Activated naive CD4-positive, alpha-beta T cell treated with anti-CD3 and anti-CD28 coated beads, Interleukin-2, amount 50 U/mL, for 72 hours (primary cell): ENCODE measurements at regions not wholly inside any gene's neighbourhood (a gene's known extent, or its start where the extent isn't known, plus 50 kb on each side); places are given as distances from the start of the nearest gene placed in this dataset.

Source experiments
- ATAC-seq, 2 donors: fragments of 150-1000 bp; cut with Tn5 transposase; 2 replicates each; pipeline ENCODE4 v1.10.0; 2021; ENCODE audit warnings: mild to moderate bottlenecking in 2 of 2, moderate library complexity in 2 of 2
- DNase-seq, 2 donors: peaks; one replicate each; pipeline ENCODE4 v3.0.0; 2021 to 2022; ENCODE audit warnings: low spot score in 2 of 2
- H3K27ac Mint-ChIP-seq, 2 donors: one replicate each; pipeline ENCODE4 v1.8.0; 2022; ENCODE audit warnings: mild to moderate bottlenecking in 2 of 2, mixed read lengths in 2 of 2
- H3K36me3 Mint-ChIP-seq, 2 donors: one replicate each; pipeline ENCODE4 v1.8.0; 2022; ENCODE audit warnings: mixed read lengths in 2 of 2
- H3K9me3 Mint-ChIP-seq, 2 donors: one replicate each; pipeline ENCODE4 v1.8.0; 2022; ENCODE audit warnings: mixed read lengths in 2 of 2

GRCh38 chr5:73328640-73329039 is 119.9 kb downstream of the FOXD1 start:
- H3K36me3 Mint-ChIP-seq: peaks cover 5 to 17% of the 10 kb centered on the region in 2 donors
- DNase-seq: no peak
- no peak for ATAC-seq
- H3K9me3 Mint-ChIP-seq: peaks cover 8 to 29% of the 10 kb centered on the region in 2 donors
- no peak overlapping the region for H3K27ac Mint-ChIP-seq

- ATAC-seq: no peak
- DNase-seq: no peak
- H3K27ac Mint-ChIP-seq: no peak overlapping the region
- peaks cover 8 to 29% of the 10 kb centered on the region in 2 donors for H3K9me3 Mint-ChIP-seq
- peaks cover 5 to 17% of the 10 kb centered on the region in 2 donors for H3K36me3 Mint-ChIP-seq
Measured at GRCh38 chr5:73327908-73328455, 120.6 kb downstream of the FOXD1 start.

- Mint-ChIP-seq H3K36me3 (no peaks in the 10 kb centered on the region), H3K9me3 (peaks cover 0 to 6% of the 10 kb centered on the region in 2 donors), H3K27ac (no peak overlapping the region)
- DNase-seq: no peak
- no peak for ATAC-seq
Measured at GRCh38 chr5:73325546-73325945, 123.0 kb downstream of the FOXD1 start.

- H3K9me3 Mint-ChIP-seq: no peaks in the 10 kb centered on the region
- ATAC-seq (no peak), DNase-seq (no peak)
- H3K36me3 Mint-ChIP-seq: no peaks in the 10 kb centered on the region
- H3K27ac Mint-ChIP-seq: no peak overlapping the region
Measured at GRCh38 chr5:73323466-73323865, 125.1 kb downstream of the FOXD1 start.

GRCh38 chr5:73322437-73323076 is 126.0 kb downstream of the FOXD1 start:
- no peaks in the 10 kb centered on the region for H3K36me3 Mint-ChIP-seq
- H3K27ac Mint-ChIP-seq: no peak overlapping the region
- no peaks in the 10 kb centered on the region for H3K9me3 Mint-ChIP-seq
- DNase-seq (no peak), ATAC-seq (no peak)

- no peaks in the 10 kb centered on the region for H3K36me3 Mint-ChIP-seq
- ATAC-seq (no peak), DNase-seq (no peak)
- H3K27ac Mint-ChIP-seq: no peak overlapping the region
- H3K9me3 Mint-ChIP-seq: no peaks in the 10 kb centered on the region
Measured at GRCh38 chr5:73321757-73322436, 126.7 kb downstream of the FOXD1 start.

GRCh38 chr5:73319036-73319435 is 129.5 kb downstream of the FOXD1 start:
- H3K36me3 Mint-ChIP-seq: no peaks in the 10 kb centered on the region
- no peak for DNase-seq
- no peak overlapping the region for H3K27ac Mint-ChIP-seq
- no peaks in the 10 kb centered on the region for H3K9me3 Mint-ChIP-seq
- no peak for ATAC-seq

GRCh38 chr5:73318308-73318719 is 130.3 kb downstream of the FOXD1 start:
- Mint-ChIP-seq H3K36me3 (peaks cover 0 to under 1% of the 10 kb centered on the region in 2 donors), H3K27ac (no peak overlapping the region), H3K9me3 (no peaks in the 10 kb centered on the region)
- ATAC-seq (no peak), DNase-seq (no peak)

- ATAC-seq (no peak), DNase-seq (no peak)
- no peak overlapping the region for H3K27ac Mint-ChIP-seq
- no peaks in the 10 kb centered on the region for H3K9me3 Mint-ChIP-seq
- H3K36me3 Mint-ChIP-seq: peaks cover 0 to 4% of the 10 kb centered on the region in 2 donors
Measured at GRCh38 chr5:73317523-73317922, 131.1 kb downstream of the FOXD1 start.

- ATAC-seq (no peak), DNase-seq (no peak)
- Mint-ChIP-seq H3K36me3 (peaks cover 0 to 4% of the 10 kb centered on the region in 2 donors), H3K9me3 (no peaks in the 10 kb centered on the region), H3K27ac (no peak overlapping the region)
Measured at GRCh38 chr5:73314395-73315257, 134.0 kb downstream of the FOXD1 start.

- Mint-ChIP-seq H3K9me3 (no peaks in the 10 kb centered on the region), H3K36me3 (peaks cover 0 to 4% of the 10 kb centered on the region in 2 donors), H3K27ac (no peak overlapping the region)
- DNase-seq (no peak), ATAC-seq (no peak)
Measured at GRCh38 chr5:73312872-73313510, 135.6 kb downstream of the FOXD1 start.

GRCh38 chr5:73312146-73312871 is 136.3 kb downstream of the FOXD1 start:
- peaks cover 0 to 4% of the 10 kb centered on the region in 2 donors for H3K36me3 Mint-ChIP-seq
- H3K9me3 Mint-ChIP-seq: no peaks in the 10 kb centered on the region
- DNase-seq (no peak), ATAC-seq (peak in 1 of 2 donors; percentile 61)
- no peak overlapping the region for H3K27ac Mint-ChIP-seq

- Mint-ChIP-seq H3K27ac (no peak overlapping the region), H3K36me3 (peaks cover 0 to 4% of the 10 kb centered on the region in 2 donors), H3K9me3 (no peaks in the 10 kb centered on the region)
- DNase-seq (no peak), ATAC-seq (no peak)
Measured at GRCh38 chr5:73311291-73312110, 137.1 kb downstream of the FOXD1 start.

GRCh38 chr5:73307645-73308355 is 134.8 kb downstream of the TMEM174 start:
- ATAC-seq (no peak), DNase-seq (no peak)
- no peak overlapping the region for H3K27ac Mint-ChIP-seq
- peaks cover 0 to 2% of the 10 kb centered on the region in 2 donors for H3K9me3 Mint-ChIP-seq
- peaks cover 0 to 6% of the 10 kb centered on the region in 2 donors for H3K36me3 Mint-ChIP-seq
